HUES64 (cell line): ENCODE measurements at regions not wholly inside any gene's neighbourhood (a gene's known extent, or its start where the extent isn't known, plus 50 kb on each side); places are given as distances from the start of the nearest gene placed in this dataset.

ENCODE experiments used
- H3K27ac ChIP-seq: 2 replicates; pipeline ENCODE4 v1.7.0; 2013; ENCODE audit warnings: low read depth, low read length, inconsistent platforms
- H3K27me3 ChIP-seq: 2 replicates; pipeline ENCODE4 v1.6.1; 2013; ENCODE audit warnings: mild to moderate bottlenecking, low read length; ENCODE audit not compliant: insufficient read depth
- H3K36me3 ChIP-seq: 2 replicates; pipeline ENCODE4 v1.6.1; 2013; ENCODE audit warnings: mild to moderate bottlenecking, low read length; ENCODE audit not compliant: insufficient read depth
- H3K4me1 ChIP-seq: 2 replicates; pipeline ENCODE4 v1.6.1; 2013; ENCODE audit warnings: mild to moderate bottlenecking, low read length, moderate library complexity; ENCODE audit not compliant: insufficient read depth
- H3K4me3 ChIP-seq: 2 replicates; pipeline ENCODE4 v1.5.1; 2013; ENCODE audit warnings: mild to moderate bottlenecking, low read length, moderate library complexity
- H3K9ac ChIP-seq: 2 replicates; pipeline ENCODE4 v1.6.1; 2013; ENCODE audit warnings: mild to moderate bottlenecking, low read depth, low read length
- H3K9me3 ChIP-seq: 2 replicates; pipeline ENCODE4 v1.6.1; 2013; ENCODE audit warnings: low read depth, low read length; ENCODE audit not compliant: insufficient read depth
- WGBS: fragments of 150-250, 120-280 bp; methylation state at CpG from one replicate; pipeline ENCODE4 v1.1.7; 2013; ENCODE audit warnings: missing lambda C conversion rate; 5-methylcytosine and 5-hydroxymethylcytosine counted together

GRCh38 chr3:144364737-144365136 is 393.1 kb downstream of the DIPK2A start:
- H3K9me3 ChIP-seq = peaks cover 16% of the 10 kb centered on the region; the same call in 1 of the 2 replicates
- no peak overlapping the region for H3K9ac ChIP-seq
- no peak overlapping the region for H3K27ac ChIP-seq
- no peaks in the 10 kb centered on the region for H3K4me1 ChIP-seq
- H3K27me3 ChIP-seq = no peaks in the 10 kb centered on the region
- no peaks in the 10 kb centered on the region for H3K36me3 ChIP-seq
- WGBS = 100% methylated on average over 2 of the region's 2 CpGs
- H3K4me3 ChIP-seq = no peak overlapping the region

GRCh38 chr3:144369129-144369879 is 397.7 kb downstream of the DIPK2A start:
- 91% methylated on average over 2 of the region's 2 CpGs for WGBS
- Histone ChIP-seq H3K9me3 (peaks cover 16% of the 10 kb centered on the region; the same call in 1 of the 2 replicates), H3K4me3 (no peak overlapping the region), H3K9ac (no peak overlapping the region), H3K27me3 (no peaks in the 10 kb centered on the region), H3K36me3 (no peaks in the 10 kb centered on the region), H3K4me1 (0 out of 2 replicates have a peak, but pooled peaks cover 6% of the 10 kb centered on the region), H3K27ac (no peak overlapping the region)

DNA sequence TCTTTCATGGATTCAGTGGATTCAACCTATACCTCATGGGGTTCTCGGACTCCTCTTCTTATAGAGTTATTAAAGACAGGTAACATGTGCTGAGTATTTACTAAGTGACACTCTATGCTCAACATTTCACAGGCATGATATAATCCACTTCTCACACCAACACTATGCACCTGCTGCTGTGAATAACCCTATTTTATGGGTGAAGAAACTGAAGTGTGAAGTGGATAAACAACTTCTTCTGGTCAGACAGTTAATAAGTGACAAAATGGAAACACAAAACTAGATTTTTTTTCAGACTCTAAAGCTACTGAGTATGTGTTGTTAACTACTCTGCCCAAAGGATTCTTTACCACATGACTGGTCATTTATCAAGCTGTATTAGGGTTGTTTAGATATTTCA is 403.5 kb downstream of the DIPK2A start:
- H3K9ac ChIP-seq = no peak overlapping the region
- no peaks in the 10 kb centered on the region for H3K27me3 ChIP-seq
- WGBS = no CpG with 5 or more reads among the region's 1 CpG
- H3K9me3 ChIP-seq = no peaks in the 10 kb centered on the region
- H3K4me3 ChIP-seq = no peak overlapping the region
- 0 out of 2 replicates have a peak, but pooled peaks cover 4% of the 10 kb centered on the region for H3K4me1 ChIP-seq
- no peak overlapping the region for H3K27ac ChIP-seq
- H3K36me3 ChIP-seq = no peaks in the 10 kb centered on the region

DNA sequence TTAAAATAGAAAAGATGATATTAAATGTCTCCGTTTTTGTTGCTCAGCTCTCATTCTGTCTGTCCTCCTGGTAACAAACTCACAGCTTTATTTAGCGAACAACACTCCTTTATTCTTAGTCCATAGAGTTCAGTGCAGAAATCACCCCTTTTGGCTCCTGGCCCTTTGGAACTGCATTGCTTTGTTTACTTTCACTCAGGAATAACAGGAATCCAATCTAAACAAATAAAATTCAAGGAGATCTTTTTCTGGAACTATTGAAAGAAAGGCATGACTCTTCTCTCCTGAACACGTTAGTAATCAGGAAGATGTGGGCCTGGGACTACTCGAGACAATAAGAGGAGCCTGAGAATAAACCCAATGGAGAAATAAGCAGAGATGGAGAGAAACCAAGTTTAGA is 409.2 kb downstream of the DIPK2A start:
- Histone ChIP-seq H3K27ac (no peak overlapping the region), H3K4me3 (no peak overlapping the region), H3K4me1 (peaks cover 18% of the 10 kb centered on the region), H3K9ac (no peak overlapping the region), H3K27me3 (no peaks in the 10 kb centered on the region), H3K9me3 (no peaks in the 10 kb centered on the region), H3K36me3 (no peaks in the 10 kb centered on the region)
- 96% methylated on average over 4 of the region's 4 CpGs for WGBS

DNA sequence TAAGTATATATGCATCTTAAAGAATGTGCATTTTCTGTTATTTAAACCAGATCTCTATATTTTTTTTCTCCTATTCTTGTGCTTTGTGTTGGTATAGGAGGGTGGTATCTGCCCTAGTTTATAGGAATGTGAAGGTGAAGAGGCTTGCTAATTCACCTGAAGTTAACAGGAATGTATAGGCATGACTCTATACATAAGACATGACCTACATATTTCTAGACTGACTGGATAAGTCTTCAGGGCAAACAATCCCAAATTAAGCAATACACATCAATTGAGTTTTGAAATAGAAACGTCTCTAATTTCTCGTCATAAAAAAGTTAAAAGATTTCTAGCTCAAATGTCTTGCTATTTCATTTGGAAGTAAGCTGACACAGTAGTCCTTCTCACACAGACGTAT is 410.0 kb downstream of the DIPK2A start:
- 96% methylated on average over 3 of the region's 3 CpGs for WGBS
- Histone ChIP-seq H3K4me1 (peaks cover 18% of the 10 kb centered on the region), H3K27ac (no peak overlapping the region), H3K27me3 (no peaks in the 10 kb centered on the region), H3K4me3 (no peak overlapping the region), H3K9ac (no peak overlapping the region), H3K9me3 (no peaks in the 10 kb centered on the region), H3K36me3 (no peaks in the 10 kb centered on the region)

- Histone ChIP-seq H3K4me3 (no peak overlapping the region), H3K36me3 (no peaks in the 10 kb centered on the region)
Observed at GRCh38 chr3:144384241-144384979, 412.8 kb downstream of the DIPK2A start.

GRCh38 chr3:144390786-144391185 is 419.2 kb downstream of the DIPK2A start:
- no peaks in the 10 kb centered on the region for H3K27me3 ChIP-seq
- no peaks in the 10 kb centered on the region for H3K4me1 ChIP-seq
- H3K36me3 ChIP-seq = no peaks in the 10 kb centered on the region
- no peaks in the 10 kb centered on the region for H3K9me3 ChIP-seq
- no peak overlapping the region for H3K27ac ChIP-seq
- H3K9ac ChIP-seq = no peak overlapping the region
- H3K4me3 ChIP-seq = no peak overlapping the region

More at GRCh38 chr3:144384241-144384979, 412.8 kb downstream of the DIPK2A start:
- Histone ChIP-seq H3K27me3 (no peaks in the 10 kb centered on the region), H3K27ac (no peak overlapping the region), H3K9ac (no peak overlapping the region), H3K9me3 (no peaks in the 10 kb centered on the region), H3K4me1 (peaks cover 18% of the 10 kb centered on the region)
- 90% methylated on average over 2 of the region's 2 CpGs for WGBS

GRCh38 chr3:144391236-144391635 is 419.6 kb downstream of the DIPK2A start:
- Histone ChIP-seq H3K4me3 (no peak overlapping the region), H3K9me3 (no peaks in the 10 kb centered on the region), H3K27me3 (no peaks in the 10 kb centered on the region), H3K4me1 (no peaks in the 10 kb centered on the region), H3K9ac (no peak overlapping the region), H3K27ac (no peak overlapping the region), H3K36me3 (no peaks in the 10 kb centered on the region)

DNA sequence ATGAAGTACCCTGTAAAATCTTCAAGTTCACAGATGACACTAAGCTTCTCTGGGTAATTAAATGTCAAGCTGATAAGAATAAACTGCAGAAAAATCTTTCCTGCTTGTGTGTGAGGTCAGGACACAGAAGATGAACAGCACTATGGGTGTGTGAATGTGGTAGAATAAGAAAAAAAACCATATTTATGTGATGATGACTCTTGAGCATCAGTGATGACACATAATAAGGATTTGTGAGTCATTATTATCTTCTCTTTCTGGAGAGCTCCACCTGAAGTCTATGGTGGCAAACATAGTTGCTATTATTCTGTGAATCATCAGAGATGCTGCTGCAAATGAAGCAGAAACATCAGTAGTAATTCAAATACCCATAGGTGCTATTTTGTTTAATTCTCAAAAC is 422.4 kb downstream of the DIPK2A start:
- Histone ChIP-seq H3K9ac (no peak overlapping the region), H3K9me3 (no peaks in the 10 kb centered on the region), H3K27me3 (no peaks in the 10 kb centered on the region), H3K4me1 (no peaks in the 10 kb centered on the region), H3K27ac (no peak overlapping the region), H3K4me3 (no peak overlapping the region), H3K36me3 (no peaks in the 10 kb centered on the region)

DNA sequence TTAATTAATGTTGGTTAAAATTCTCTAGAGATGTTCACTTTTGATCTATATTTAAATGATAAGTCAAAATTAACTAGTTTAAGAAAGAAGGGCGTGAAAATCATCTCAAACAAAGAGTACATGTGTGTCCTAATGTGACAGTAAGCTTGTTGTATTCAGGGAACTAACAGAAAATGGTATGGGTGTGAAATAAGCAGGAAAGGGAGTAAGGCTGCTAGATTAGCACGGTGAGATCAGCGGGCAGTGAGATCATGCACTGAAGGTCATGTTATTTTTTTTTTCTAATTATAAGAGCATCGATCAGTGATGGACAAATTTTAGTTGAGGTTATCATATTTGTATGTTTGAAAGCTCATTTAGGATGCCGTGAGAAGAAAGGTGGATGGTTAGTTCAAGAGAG is 430.8 kb downstream of the DIPK2A start:
- H3K4me1 ChIP-seq = no peaks in the 10 kb centered on the region
- no peak overlapping the region for H3K4me3 ChIP-seq
- H3K9ac ChIP-seq = no peak overlapping the region
- WGBS = 92% methylated on average over 5 of the region's 5 CpGs
- H3K27me3 ChIP-seq = no peaks in the 10 kb centered on the region
- H3K9me3 ChIP-seq = no peaks in the 10 kb centered on the region
- no peaks in the 10 kb centered on the region for H3K36me3 ChIP-seq
- H3K27ac ChIP-seq = no peak overlapping the region

GRCh38 chr3:144403040-144403457 is 431.4 kb downstream of the DIPK2A start:
- Histone ChIP-seq H3K27ac (no peak overlapping the region), H3K4me3 (no peak overlapping the region)
- 97% methylated on average over 3 of the region's 3 CpGs for WGBS

More at GRCh38 chr3:144403040-144403457, 431.4 kb downstream of the DIPK2A start:
- Histone ChIP-seq H3K4me1 (no peaks in the 10 kb centered on the region), H3K9ac (no peak overlapping the region), H3K9me3 (no peaks in the 10 kb centered on the region), H3K36me3 (no peaks in the 10 kb centered on the region), H3K27me3 (no peaks in the 10 kb centered on the region)
